HepG2 (cell line): ENCODE measurements at regions not wholly inside any gene's neighbourhood (a gene's known extent, or its start where the extent isn't known, plus 50 kb on each side); places are given as distances from the start of the nearest gene placed in this dataset.

Source experiments
- BRD4 ChIP-seq: sonication (generic); formaldehyde crosslinking; IDR thresholded peaks from 2 replicates; pipeline ENCODE4 v1.4.0; 2020; ENCODE audit warnings: missing genetic modification reagents
- CBFB ChIP-seq: sonication (generic); formaldehyde crosslinking; IDR thresholded peaks from 2 replicates; pipeline ENCODE4 v1.4.0; 2020; ENCODE audit warnings: missing genetic modification reagents
- DBP ChIP-seq: sonication (generic); formaldehyde crosslinking; IDR thresholded peaks from 2 replicates; pipeline ENCODE4 v1.4.0; 2020; ENCODE audit warnings: missing genetic modification reagents; ENCODE audit errors: not compliant biosample characterization
- IKZF4 ChIP-seq: sonication (generic); formaldehyde crosslinking; IDR thresholded peaks from 2 replicates; pipeline ENCODE4 v1.5.1; 2020; ENCODE audit warnings: borderline replicate concordance, mild to moderate bottlenecking, low read depth, missing genetic modification reagents; ENCODE audit errors: not compliant biosample characterization
- KIAA2018 ChIP-seq: sonication (generic); formaldehyde crosslinking; IDR thresholded peaks from 2 replicates; pipeline ENCODE4 v1.5.0; 2020; ENCODE audit warnings: mild to moderate bottlenecking, missing genetic modification reagents, borderline replicate concordance
- MTF2 ChIP-seq: sonication (generic); formaldehyde crosslinking; IDR thresholded peaks from 2 replicates; pipeline ENCODE4 v1.5.0; 2020; ENCODE audit warnings: missing genetic modification reagents, borderline replicate concordance
- RARG ChIP-seq: sonication (generic); formaldehyde crosslinking; IDR thresholded peaks from 2 replicates; pipeline ENCODE4 v1.4.0; 2020; ENCODE audit warnings: low read depth, mild to moderate bottlenecking, missing genetic modification reagents
- TEF ChIP-seq: sonication (generic); formaldehyde crosslinking; IDR thresholded peaks from 2 replicates; pipeline ENCODE4 v1.5.0; 2020; ENCODE audit warnings: missing genetic modification reagents
- TERF1 ChIP-seq: sonication (generic); formaldehyde crosslinking; IDR thresholded peaks from 2 replicates; pipeline ENCODE4 v1.8.0; 2022; ENCODE audit warnings: mild to moderate bottlenecking, missing genetic modification reagents, moderate library complexity
- ZBTB20 ChIP-seq: sonication (generic); formaldehyde crosslinking; IDR thresholded peaks from 2 replicates; pipeline ENCODE4 v1.8.1; 2023; ENCODE audit warnings: missing genetic modification reagents, low read depth, mild to moderate bottlenecking, borderline replicate concordance
- ZFP37 ChIP-seq: sonication (generic); formaldehyde crosslinking; IDR thresholded peaks from 2 replicates; pipeline ENCODE4 v1.4.0; 2020; ENCODE audit warnings: missing genetic modification reagents, borderline replicate concordance
- ZNF260 ChIP-seq: sonication (generic); formaldehyde crosslinking; IDR thresholded peaks from 2 replicates; pipeline ENCODE4 v1.4.0; 2020; ENCODE audit warnings: missing genetic modification reagents, low read depth, mild to moderate bottlenecking, borderline replicate concordance
- ZNF292 ChIP-seq: sonication (generic); formaldehyde crosslinking; IDR thresholded peaks from 2 replicates; pipeline ENCODE4 v1.8.1; 2022; ENCODE audit warnings: mild to moderate bottlenecking, low read depth, missing genetic modification reagents, borderline replicate concordance
- ZNF44 ChIP-seq: sonication (generic); formaldehyde crosslinking; IDR thresholded peaks from 2 replicates; pipeline ENCODE4 v1.5.1; 2020; ENCODE audit warnings: mild to moderate bottlenecking, missing genetic modification reagents
- ZNF678 ChIP-seq: sonication (generic); formaldehyde crosslinking; IDR thresholded peaks from 2 replicates; pipeline ENCODE4 v1.4.0; 2020; ENCODE audit warnings: mild to moderate bottlenecking, missing genetic modification reagents
- ZNF749 ChIP-seq: sonication (generic); formaldehyde crosslinking; IDR thresholded peaks from 2 replicates; pipeline ENCODE4 v1.8.0; 2022; ENCODE audit warnings: mild to moderate bottlenecking, missing genetic modification reagents, moderate library complexity, borderline replicate concordance
- ZNF891 ChIP-seq: sonication (generic); formaldehyde crosslinking; IDR thresholded peaks from 2 replicates; pipeline ENCODE4 v1.5.0; 2020; ENCODE audit warnings: mild to moderate bottlenecking, missing genetic modification reagents

GRCh38 chr17:70677783-70678647, 508.7 kb downstream of the KCNJ2 start (continued):
- TF ChIP-seq BRD4 (no peak; the same call in 1 of the 2 replicates), ZNF292 (peak; percentile 78; the same call in 1 of the 2 replicates), ZNF260 (CRISPR knock-in tag) (no peak), RARG (CRISPR knock-in tag) (no peak), ZNF891 (CRISPR knock-in tag) (no peak), DBP (CRISPR knock-in tag) (no peak), ZBTB20 (CRISPR knock-in tag) (peak; percentile 79; the same call in 1 of the 2 replicates), CBFB (CRISPR knock-in tag) (no peak), TERF1 (CRISPR knock-in tag) (no peak), ZFP37 (CRISPR knock-in tag) (no peak), ZNF678 (CRISPR knock-in tag) (no peak), MTF2 (CRISPR knock-in tag) (no peak), IKZF4 (no peak), KIAA2018 (CRISPR knock-in tag) (no peak), ZNF44 (CRISPR knock-in tag) (peak; percentile 53; the same call in 1 of the 2 replicates), ZNF749 (CRISPR knock-in tag) (no peak), TEF (CRISPR knock-in tag) (no peak)
